H1 (cell line): ENCODE measurements at regions not wholly inside any gene's neighbourhood (a gene's known extent, or its start where the extent isn't known, plus 50 kb on each side); places are given as distances from the start of the nearest gene placed in this dataset.

Source experiments
- CTCF ChIA-PET: fragments of 300-600 bp; sonication (Branson Sonifier 250); formaldehyde crosslinking; loops from one replicate; lab custom pipeline; 2021; ENCODE audit not compliant: partially characterized antibody; lab: Charles Lee
- POLR2A ChIA-PET: fragments of 300-600 bp; sonication (Branson Sonifier 250); formaldehyde crosslinking; loops from one replicate; lab custom pipeline; 2021; ENCODE audit warnings: inconsistent platforms; ENCODE audit not compliant: partially characterized antibody; lab: Charles Lee
- DNase-seq, 2 experiments: peaks; one replicate each; pipeline versions ENCODE4 v3.0.0 to v3.0.0-alpha.2; 2010 to 2022; ENCODE audit warnings: low spot score in 2 of 2, low read depth in 1 of 2, mixed read lengths in 1 of 2
- FAIRE-seq: peaks from 2 replicates; lab custom pipeline; 2011; peaks lifted over from hg19 to GRCh38; lab: Jason Lieb, UNC
- H2AFZ ChIP-seq: 2 replicates; pipeline ENCODE4 v1.8.1; 2012; ENCODE audit warnings: low read length, inconsistent platforms
- H2AK5ac ChIP-seq: 2 replicates; pipeline ENCODE4 v1.6.1; 2013; ENCODE audit warnings: low read depth, low read length
- H2BK120ac ChIP-seq: replicated peaks from 2 replicates; pipeline ENCODE3; 2013; ENCODE audit warnings: low read depth, low read length, inconsistent platforms
- H2BK12ac ChIP-seq: 2 replicates; pipeline ENCODE4 v1.6.1; 2013; ENCODE audit warnings: low read depth, low read length
- H2BK15ac ChIP-seq: 2 replicates; pipeline ENCODE4 v1.6.1; 2013; ENCODE audit warnings: low read length
- H2BK20ac ChIP-seq: 2 replicates; pipeline ENCODE4 v1.6.1; 2013; ENCODE audit warnings: low read length
- H2BK5ac ChIP-seq: 2 replicates; pipeline ENCODE4 v1.6.1; 2013; ENCODE audit warnings: low read depth, low read length
- H3K14ac ChIP-seq: 2 replicates; pipeline ENCODE4 v1.6.1; 2013; ENCODE audit warnings: inconsistent platforms; ENCODE audit not compliant: insufficient read length
- H3K18ac ChIP-seq: 2 replicates; pipeline ENCODE4 v1.6.1; 2013; ENCODE audit warnings: low read length; ENCODE audit errors: extremely low read depth
- H3K23ac ChIP-seq: 2 replicates; pipeline ENCODE4 v1.6.1; 2013; ENCODE audit warnings: inconsistent platforms; ENCODE audit not compliant: insufficient read length
- H3K23me2 ChIP-seq: 2 replicates; pipeline ENCODE4 v1.6.1; 2013; ENCODE audit warnings: low read depth, low read length
- H3K27ac ChIP-seq: 2 replicates; pipeline ENCODE4 v1.6.1; 2011; ENCODE audit warnings: low read depth, low read length, inconsistent platforms
- H3K27me3 ChIP-seq, 4 experiments: replicated peaks in 1 of 4; 1 replicate in 1 of 4; 2 replicates in 3 of 4; pipeline versions ENCODE4 v1.6.1 to v1.8.1; 2011 to 2013; ENCODE audit warnings: low read length in 3 of 4, mild to moderate bottlenecking in 3 of 4, inconsistent platforms in 2 of 4, mixed read lengths in 2 of 4, moderate library complexity in 1 of 4; ENCODE audit not compliant: control insufficient read depth in 3 of 4, insufficient read depth in 3 of 4; ENCODE audit errors: extremely low read depth in 1 of 4
- H3K36me3 ChIP-seq, 4 experiments: 2 replicates each; pipeline versions ENCODE4 v1.6.1 to v1.8.1; 2011 to 2013; ENCODE audit warnings: mild to moderate bottlenecking in 4 of 4, low read length in 3 of 4, moderate library complexity in 2 of 4, control low read depth in 1 of 4, inconsistent platforms in 1 of 4; ENCODE audit not compliant: insufficient read depth in 4 of 4, control insufficient read depth in 2 of 4
- H3K4ac ChIP-seq: replicated peaks from 2 replicates; pipeline ENCODE3; 2013; ENCODE audit warnings: low read length, low read depth, mixed read lengths, inconsistent platforms; ENCODE audit not compliant: insufficient read length
- H3K4me1 ChIP-seq, 4 experiments: replicated peaks in 1 of 4; 1 replicate in 1 of 4; 2 replicates in 3 of 4; pipeline versions ENCODE4 v1.6.1 to v1.8.1; 2011 to 2013; ENCODE audit warnings: low read length in 3 of 4, inconsistent platforms in 2 of 4, mixed read lengths in 1 of 4; ENCODE audit not compliant: insufficient read depth in 4 of 4, control insufficient read depth in 3 of 4
- H3K4me2 ChIP-seq, 2 experiments: 2 replicates each; pipeline versions ENCODE4 v1.6.1 to v1.8.1; 2011 to 2013; ENCODE audit warnings: low read depth in 2 of 2, low read length in 2 of 2, control low read depth in 1 of 2, inconsistent platforms in 1 of 2, mild to moderate bottlenecking in 1 of 2; ENCODE audit not compliant: insufficient read depth in 1 of 2
- H3K4me3 ChIP-seq, 4 experiments: fragments of 200-600, 300-600 bp in 1 of 4; sonication (generic), shearing (Covaris generic), sonication (Bioruptor Twin) in 1 of 4; 2 replicates each; pipeline versions ENCODE4 v1.5.1 to v1.8.1; 2011 to 2016; ENCODE audit warnings: low read length in 4 of 4, low read depth in 3 of 4, control low read depth in 2 of 4, inconsistent platforms in 2 of 4, mild to moderate bottlenecking in 2 of 4, mixed read lengths in 1 of 4, moderate library complexity in 1 of 4; ENCODE audit not compliant: insufficient read depth in 2 of 4; ENCODE audit errors: extremely low read depth in 1 of 4
- H3K56ac ChIP-seq: replicated peaks from 2 replicates; pipeline ENCODE3; 2013; ENCODE audit warnings: low read depth, mild to moderate bottlenecking, mixed read lengths, low read length, inconsistent platforms; ENCODE audit not compliant: insufficient read length
- H3K79me1 ChIP-seq: 2 replicates; pipeline ENCODE4 v1.6.1; 2013; ENCODE audit warnings: low read depth, low read length, control low read depth
- H3K79me2 ChIP-seq, 2 experiments: 2 replicates each; pipeline versions ENCODE4 v1.6.1 to v1.8.1; 2012 to 2013; ENCODE audit warnings: low read length in 2 of 2, mild to moderate bottlenecking in 2 of 2, inconsistent platforms in 1 of 2; ENCODE audit not compliant: insufficient read depth in 2 of 2, control insufficient read depth in 1 of 2
- H3K9ac ChIP-seq, 4 experiments: replicated peaks in 1 of 4; 1 replicate in 1 of 4; 2 replicates in 3 of 4; pipeline versions ENCODE4 v1.6.1 to v1.8.1; 2011 to 2013; ENCODE audit warnings: low read depth in 3 of 4, low read length in 3 of 4, control low read depth in 2 of 4, mild to moderate bottlenecking in 2 of 4, moderate library complexity in 2 of 4, inconsistent platforms in 1 of 4; ENCODE audit errors: extremely low read depth in 1 of 4
- H3K9me3 ChIP-seq, 2 experiments: 2 replicates each; pipeline versions ENCODE4 v1.6.1 to v1.8.1; 2012 to 2013; ENCODE audit warnings: mild to moderate bottlenecking in 2 of 2, moderate library complexity in 2 of 2, control low read depth in 1 of 2, inconsistent platforms in 1 of 2, low read depth in 1 of 2, low read length in 1 of 2, mixed read lengths in 1 of 2; ENCODE audit not compliant: insufficient read depth in 2 of 2
- H4K20me1 ChIP-seq, 2 experiments: replicated peaks in 1 of 2; 2 replicates each; pipeline versions ENCODE3 to v1.8.1; 2011 to 2013; ENCODE audit warnings: inconsistent platforms in 2 of 2, low read length in 2 of 2, mild to moderate bottlenecking in 1 of 2; ENCODE audit not compliant: insufficient read depth in 2 of 2, control insufficient read depth in 1 of 2
- H4K5ac ChIP-seq: 2 replicates; pipeline ENCODE4 v1.6.1; 2013; ENCODE audit warnings: low read length, low read depth, mixed read lengths, inconsistent platforms; ENCODE audit not compliant: insufficient read length
- H4K8ac ChIP-seq: 2 replicates; pipeline ENCODE4 v1.8.0; 2013; ENCODE audit warnings: mild to moderate bottlenecking, moderate library complexity, low read length, inconsistent platforms; ENCODE audit not compliant: insufficient read depth; ENCODE audit errors: extremely low read depth
- H4K91ac ChIP-seq: replicated peaks from 2 replicates; pipeline ENCODE3; 2013; ENCODE audit warnings: low read length, mixed read lengths, inconsistent platforms; ENCODE audit not compliant: insufficient read length
- ATF3 ChIP-seq: IDR thresholded peaks from 2 replicates; pipeline ENCODE4 v1.6.1; 2011; ENCODE audit warnings: low read depth, mild to moderate bottlenecking, low read length; ENCODE audit not compliant: insufficient read depth
- BACH1 ChIP-seq: IDR thresholded peaks from 2 replicates; pipeline ENCODE4 v1.6.1; 2012; ENCODE audit warnings: low read length, improper control_type of control experiment
- CREB1 ChIP-seq: IDR thresholded peaks from 2 replicates; pipeline ENCODE4 v1.6.1; 2012; ENCODE audit warnings: inconsistent platforms
- WGBS, 2 experiments: shearing (Covaris generic) in 1 of 2; methylation state at CpG; one replicate each; pipeline versions ENCODE4 v1.1.6 to v1.1.7; 2013 to 2015; ENCODE audit warnings: low lambda C conversion rate in 2 of 2, mixed read lengths in 2 of 2, inconsistent platforms in 1 of 2, low coverage in 1 of 2, missing lambda C conversion rate in 1 of 2; ENCODE audit not compliant: insufficient replicate concordance in 2 of 2, insufficient coverage in 1 of 2, insufficient read length in 1 of 2; ENCODE audit errors: extremely low coverage in 1 of 2, missing lambda C conversion rate in 1 of 2; 5-methylcytosine and 5-hydroxymethylcytosine counted together

GRCh38 chr13:90222758-90223157 is 1124.7 kb upstream of the MIR17HG start:
- Histone ChIP-seq H2BK12ac (no peak overlapping the region), H3K4me2 (no peak overlapping the region), H3K23ac (no peak overlapping the region), H2BK15ac (no peak overlapping the region), H3K4me3 (no peak overlapping the region), H3K4ac (no peak overlapping the region), H3K56ac (no peak overlapping the region), H2BK5ac (no peak overlapping the region), H3K4me1 (no peaks in the 10 kb centered on the region), H2AK5ac (no peak overlapping the region), H3K79me1 (no peaks in the 10 kb centered on the region), H2BK120ac (no peak overlapping the region), H3K14ac (no peak overlapping the region), H4K8ac (no peak overlapping the region), H3K18ac (no peak overlapping the region), H4K91ac (no peak overlapping the region), H3K27ac (no peak overlapping the region), H4K20me1 (no peaks in the 10 kb centered on the region), H2AFZ (no peak overlapping the region), H3K9ac (no peak overlapping the region), H4K5ac (no peak overlapping the region), H3K79me2 (no peaks in the 10 kb centered on the region), H3K23me2 (no peaks in the 10 kb centered on the region), H3K36me3 (no peaks in the 10 kb centered on the region; a peak in 1 of 8 replicates), H3K9me3 (no peaks in the 10 kb centered on the region), H3K27me3 (peaks cover 0 to 1% (median 0%) of the 10 kb centered on the region in 4 experiments; a peak in 1 of 7 replicates), H2BK20ac (no peak overlapping the region)
- no peak for TF ChIP-seq BACH1
- TF ChIP-seq ATF3 = no peak
- TF ChIP-seq CREB1 = no peak
- 100% methylated on average over 3 of the region's 3 CpGs; no CpG with 5 or more reads in 1 of the 2 experiments for WGBS, 2 experiments
- CTCF ChIA-PET = interaction anchor here (1.3 kb wide), 1 partner anchor 11 kb away, joined by 4 read pairs; no protein-coding TSS in a partner anchor
- POLR2A ChIA-PET = no interaction called here
- DNase-seq (no peak), FAIRE-seq (no peak)
